H7 (cell line): ENCODE measurements at regions not wholly inside any gene's neighbourhood (a gene's known extent, or its start where the extent isn't known, plus 50 kb on each side); places are given as distances from the start of the nearest gene placed in this dataset.
"Not testable (repeated sequence)": the region's sequence is repeated elsewhere in the genome, so short reads cannot be mapped to it uniquely, and the experiment has no call there.

Experiments
- DNase-seq: peaks from one replicate; pipeline ENCODE4 v3.0.0; 2012
- H3K27me3 ChIP-seq: 2 replicates; pipeline ENCODE4 v1.6.0; 2011; ENCODE audit warnings: mild to moderate bottlenecking, low read length; ENCODE audit not compliant: control insufficient read depth, insufficient read depth
- H3K36me3 ChIP-seq: replicated peaks from 2 replicates; pipeline ENCODE4 v1.5.1; 2011; ENCODE audit warnings: low read length; ENCODE audit not compliant: control insufficient read depth, insufficient read depth
- H3K4me3 ChIP-seq: 2 replicates; pipeline ENCODE4 v1.5.1; 2011; ENCODE audit warnings: low read depth, mild to moderate bottlenecking, control low read depth, low read length, moderate library complexity; ENCODE audit not compliant: insufficient read depth

GRCh38 chr7:109646124-109646523 is 1076.5 kb downstream of the DNAJB9 start:
- no peaks in the 10 kb centered on the region for H3K36me3 ChIP-seq
- peak overlapping the region; percentile 0; the same call in 1 of the 2 replicates for H3K4me3 ChIP-seq
- no peaks in the 10 kb centered on the region for H3K27me3 ChIP-seq
- no peak for DNase-seq

- not testable (repeated sequence) for DNase-seq, H3K36me3 ChIP-seq, H3K27me3 ChIP-seq
- peak overlapping the region; percentile 25; the same call in 1 of the 2 replicates for H3K4me3 ChIP-seq
Observed at GRCh38 chr7:109646594-109646993, 1076.9 kb downstream of the DNAJB9 start.

DNA sequence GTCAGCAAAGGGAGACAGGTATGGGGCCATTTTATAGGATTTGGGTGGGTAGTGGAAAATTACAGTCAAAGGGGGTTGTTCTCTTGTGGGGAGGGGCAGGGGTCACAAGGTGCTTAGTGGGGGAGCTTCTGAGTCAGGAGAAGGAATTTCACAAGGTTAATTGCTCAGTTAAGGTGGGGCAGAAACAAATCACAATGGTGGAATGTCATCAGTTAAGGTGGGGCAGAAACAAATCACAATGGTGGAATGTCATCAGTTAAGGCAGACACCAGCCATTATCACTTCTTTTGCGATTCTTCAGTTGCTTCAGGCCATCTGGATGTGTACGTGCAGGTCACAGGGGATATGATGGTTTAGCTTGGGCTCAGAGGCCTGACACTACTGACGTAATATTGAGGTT is 1077.6 kb downstream of the DNAJB9 start:
- not testable (repeated sequence) for H3K36me3 ChIP-seq, DNase-seq, H3K27me3 ChIP-seq
- H3K4me3 ChIP-seq = peak overlapping the region; percentile 25; the same call in 1 of the 2 replicates

GRCh38 chr7:109659261-109659660 is 1089.6 kb downstream of the DNAJB9 start:
- Histone ChIP-seq H3K4me3 (no peak overlapping the region), H3K36me3 (no peaks in the 10 kb centered on the region), H3K27me3 (no peaks in the 10 kb centered on the region)
- no peak for DNase-seq

DNA sequence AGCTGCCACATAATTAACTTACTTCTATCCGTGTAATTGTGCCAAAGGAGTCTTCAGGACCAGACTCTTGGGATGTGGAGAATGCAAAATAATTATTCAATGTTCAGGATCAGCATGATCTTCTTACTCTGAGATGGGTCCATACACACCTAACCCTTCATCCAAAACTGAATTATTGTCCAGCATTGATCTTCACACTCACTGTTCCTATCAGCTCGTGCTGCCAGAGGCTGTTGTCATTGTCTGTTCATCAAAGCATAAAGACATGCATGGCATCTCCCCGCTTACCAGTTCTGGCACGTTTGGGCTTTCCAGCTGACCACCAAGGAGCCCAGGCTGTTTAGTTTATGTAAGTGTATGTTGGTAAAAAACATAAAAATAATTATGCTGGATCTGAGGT is 1090.7 kb downstream of the DNAJB9 start:
- DNase-seq = no peak
- Histone ChIP-seq H3K36me3 (no peaks in the 10 kb centered on the region), H3K4me3 (no peak overlapping the region), H3K27me3 (no peaks in the 10 kb centered on the region)

GRCh38 chr7:109663806-109664205 is 1094.1 kb downstream of the DNAJB9 start:
- Histone ChIP-seq H3K4me3 (no peak overlapping the region), H3K27me3 (no peaks in the 10 kb centered on the region)
- no peak for DNase-seq

GRCh38 chr7:109687269-109687668 is 1117.6 kb downstream of the DNAJB9 start:
- DNase-seq, H3K27me3 ChIP-seq: not testable (repeated sequence)

More at GRCh38 chr7:109663806-109664205, 1094.1 kb downstream of the DNAJB9 start:
- H3K36me3 ChIP-seq = no peaks in the 10 kb centered on the region

DNA sequence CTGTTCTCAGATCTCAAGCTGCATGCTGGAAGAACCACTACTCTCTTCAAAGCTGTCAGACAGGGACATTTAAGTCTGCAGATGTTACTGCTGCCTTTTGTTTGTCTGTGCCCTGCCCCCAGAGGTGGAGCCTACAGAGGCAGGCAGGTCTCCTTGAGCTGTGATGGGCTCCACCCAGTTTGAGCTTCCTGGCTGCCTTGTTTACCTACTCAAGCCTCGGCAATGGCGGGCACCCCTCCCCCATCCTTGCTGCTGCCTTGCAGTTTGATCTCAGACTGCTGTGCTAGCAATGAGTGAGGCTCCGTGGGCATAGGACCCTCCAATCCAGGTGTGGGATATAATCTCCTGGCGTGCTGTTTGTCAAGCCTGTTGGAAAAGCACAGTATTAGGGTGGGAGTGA is 1122.9 kb downstream of the DNAJB9 start:
- H3K27me3 ChIP-seq, H3K36me3 ChIP-seq, H3K4me3 ChIP-seq, DNase-seq: not testable (repeated sequence)

More at GRCh38 chr7:109687269-109687668, 1117.6 kb downstream of the DNAJB9 start:
- H3K36me3 ChIP-seq, H3K4me3 ChIP-seq: not testable (repeated sequence)

DNA sequence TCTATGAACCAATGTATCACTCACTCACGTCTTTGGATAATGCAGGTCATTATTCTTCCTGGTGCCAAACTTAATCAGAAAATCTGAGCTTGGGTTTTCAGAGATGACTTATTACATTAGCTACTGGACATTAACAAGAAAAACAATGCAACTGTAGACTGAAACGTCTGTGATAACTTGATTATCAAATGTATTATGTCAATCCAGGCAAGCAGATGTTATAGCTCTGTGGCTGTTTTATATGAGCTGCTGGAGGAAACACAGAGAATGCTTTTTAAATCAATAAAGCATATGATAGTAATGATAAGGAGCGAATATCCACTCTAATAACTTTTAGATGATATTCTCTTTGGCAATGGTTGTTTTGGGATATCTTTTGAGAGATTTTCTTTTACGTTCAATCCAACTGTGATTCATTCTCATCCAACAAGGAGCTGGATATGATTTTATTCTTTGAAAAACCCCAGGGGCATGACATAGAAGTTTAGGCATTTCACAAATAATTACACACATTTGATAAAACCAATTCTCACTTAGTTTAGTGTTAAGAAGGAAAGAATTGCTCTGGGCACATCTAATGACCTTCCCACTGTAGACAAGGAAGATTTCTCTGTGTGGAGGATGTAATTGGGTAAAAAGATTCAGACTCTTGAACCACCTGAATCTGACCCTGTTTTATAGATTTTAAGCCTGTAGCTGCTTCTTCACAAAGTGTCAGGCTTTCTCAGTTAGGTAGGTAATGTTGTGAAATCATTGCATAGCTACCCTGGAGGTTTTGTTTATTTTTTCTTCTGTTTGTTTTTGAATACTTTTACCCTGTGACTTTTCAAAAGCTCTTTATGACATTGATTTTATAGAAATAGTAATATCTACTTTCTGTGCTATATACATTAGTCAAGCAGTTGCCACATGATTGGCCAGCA is 1124.7 kb downstream of the DNAJB9 start:
- no peak overlapping the region for H3K4me3 ChIP-seq
- no peak for DNase-seq

GRCh38 chr7:109695419-109695818 is 1125.7 kb downstream of the DNAJB9 start:
- no peaks in the 10 kb centered on the region for H3K27me3 ChIP-seq
- no peaks in the 10 kb centered on the region for H3K36me3 ChIP-seq
- no peak overlapping the region for H3K4me3 ChIP-seq
- DNase-seq = no peak

More for the DNA sequence above, 1124.7 kb downstream of the DNAJB9 start:
- H3K27me3 ChIP-seq = no peaks in the 10 kb centered on the region
- no peaks in the 10 kb centered on the region for H3K36me3 ChIP-seq

- H3K36me3 ChIP-seq = no peaks in the 10 kb centered on the region
- no peak overlapping the region for H3K4me3 ChIP-seq
- H3K27me3 ChIP-seq = no peaks in the 10 kb centered on the region
Observed at GRCh38 chr7:109696723-109697122, 1127.0 kb downstream of the DNAJB9 start.

GRCh38 chr7:109699661-109700060 is 1130.0 kb downstream of the DNAJB9 start:
- no peak for DNase-seq
- Histone ChIP-seq H3K27me3 (no peaks in the 10 kb centered on the region), H3K4me3 (no peak overlapping the region), H3K36me3 (no peaks in the 10 kb centered on the region)

More at GRCh38 chr7:109696723-109697122, 1127.0 kb downstream of the DNAJB9 start:
- no peak for DNase-seq

- no peak for DNase-seq
- H3K36me3 ChIP-seq = no peaks in the 10 kb centered on the region
- H3K27me3 ChIP-seq = no peaks in the 10 kb centered on the region
- no peak overlapping the region for H3K4me3 ChIP-seq
Observed at GRCh38 chr7:109713366-109713765, 1143.7 kb downstream of the DNAJB9 start.

DNA sequence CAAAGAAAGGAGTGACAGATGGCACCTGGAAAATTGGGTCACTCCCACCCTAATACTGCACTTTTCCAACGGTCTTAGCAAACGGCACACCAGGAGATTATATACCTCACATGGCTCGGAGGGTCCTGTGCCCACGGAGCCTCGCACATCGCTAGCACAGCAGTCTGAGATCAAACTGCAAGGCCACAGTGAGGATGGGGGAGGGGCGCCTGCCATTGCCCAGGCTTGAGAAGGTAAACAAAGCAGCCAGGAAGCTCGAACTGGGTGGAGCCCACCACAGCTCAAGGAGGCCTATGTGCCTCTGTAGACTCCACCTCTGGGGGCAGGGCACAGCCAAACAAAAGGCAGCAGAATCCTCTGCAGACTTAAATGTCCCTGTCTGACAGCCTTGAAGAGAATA is 1149.7 kb downstream of the DNAJB9 start:
- not testable (repeated sequence) for DNase-seq, H3K36me3 ChIP-seq, H3K4me3 ChIP-seq, H3K27me3 ChIP-seq

DNA sequence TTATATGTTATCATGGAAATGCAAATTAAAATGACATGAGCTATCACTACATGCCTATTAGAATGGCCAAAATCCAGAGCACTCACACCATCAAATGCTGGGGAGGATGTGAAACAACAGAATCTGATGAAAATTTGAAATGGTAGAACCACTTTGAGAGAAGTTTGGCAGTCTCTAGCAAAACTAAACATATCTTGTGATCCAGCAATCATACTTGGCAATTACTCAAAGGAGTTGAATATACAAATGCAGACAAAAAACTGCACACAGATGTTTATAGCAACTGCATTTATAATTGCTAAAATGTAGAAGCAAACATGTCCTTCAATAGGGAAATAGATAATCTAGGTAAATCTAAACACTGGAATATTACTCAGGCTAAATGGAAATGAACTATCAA is 1164.9 kb downstream of the DNAJB9 start:
- Histone ChIP-seq H3K27me3 (no peaks in the 10 kb centered on the region), H3K36me3 (no peaks in the 10 kb centered on the region), H3K4me3 (no peak overlapping the region)
- DNase-seq = no peak
